ENCODE measurements at regions not wholly inside any gene's neighbourhood (a gene's known extent, or its start where the extent isn't known, plus 50 kb on each side); places are given as distances from the start of the nearest gene placed in this dataset.

DNA sequence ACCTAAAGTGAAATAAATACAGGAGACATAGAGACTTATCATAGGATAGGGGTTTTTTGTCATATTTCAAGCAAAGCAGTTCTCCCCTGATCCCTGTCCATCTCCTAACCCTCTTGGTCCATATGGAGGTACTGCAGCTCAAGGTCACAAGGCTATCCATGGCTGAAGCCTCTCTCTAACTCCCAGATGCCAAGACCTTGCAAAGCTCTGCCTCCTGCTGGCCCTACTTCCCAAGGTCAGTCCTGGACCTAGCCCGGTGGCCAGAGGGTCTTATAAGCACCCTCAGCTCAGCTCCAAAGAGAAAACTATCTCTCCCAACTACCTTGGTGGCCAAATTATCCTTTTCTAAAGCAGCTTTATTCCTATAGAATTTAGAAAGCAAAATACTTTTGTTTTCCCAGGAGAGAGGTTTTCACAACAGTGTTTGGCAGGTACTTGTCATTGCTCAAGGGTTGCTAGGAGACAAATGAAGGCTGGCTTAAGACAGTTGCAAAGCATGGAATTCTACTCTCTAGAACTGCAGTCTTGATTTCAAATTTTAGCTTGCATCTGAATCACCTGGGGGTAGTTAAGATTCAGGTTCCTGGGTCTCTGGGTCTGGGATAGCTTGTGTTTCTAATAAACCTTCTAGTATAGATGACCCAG, 121.5 kb downstream of the XCL2 start:
- intact Hi-C loops (cut with micrococcal nuclease), result loop anchor here (5.0 kb wide), 2 partner anchors 60 to 80 kb away; no protein-coding TSS in a partner anchor

DNA sequence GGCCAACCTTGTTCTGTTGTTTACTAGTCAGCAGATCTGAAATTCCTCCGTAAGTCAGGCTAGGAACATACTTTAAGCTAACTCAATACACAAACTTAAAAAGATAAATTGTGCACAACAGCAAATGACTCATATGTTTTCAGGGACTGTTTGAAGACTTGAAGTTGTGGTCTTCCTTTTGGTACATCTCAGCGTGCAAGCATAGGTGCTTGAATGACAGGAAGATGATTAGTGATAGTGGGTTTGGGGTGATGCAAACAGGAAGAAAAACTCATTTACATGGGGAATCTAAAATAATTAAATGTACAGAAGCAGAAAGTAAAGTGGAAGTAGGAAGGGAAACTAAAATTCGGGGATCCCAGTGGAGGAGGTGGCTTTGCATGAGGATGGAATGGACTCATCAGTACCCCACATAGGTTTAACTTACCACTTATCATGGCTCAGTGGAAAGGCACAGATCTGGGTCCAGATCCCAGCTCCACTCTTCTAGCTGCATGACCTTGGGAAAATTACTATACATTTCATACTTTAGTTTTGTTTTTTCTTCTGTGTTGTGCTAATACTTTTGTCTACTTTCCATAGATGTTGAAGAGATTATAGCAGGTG, 122.3 kb downstream of the XCL2 start:
- intact Hi-C loops (cut with micrococcal nuclease), result loop anchor here (1.0 to 5.0 kb wide), 3 partner anchors 12 to 79 kb away; no protein-coding TSS in a partner anchor

DNA sequence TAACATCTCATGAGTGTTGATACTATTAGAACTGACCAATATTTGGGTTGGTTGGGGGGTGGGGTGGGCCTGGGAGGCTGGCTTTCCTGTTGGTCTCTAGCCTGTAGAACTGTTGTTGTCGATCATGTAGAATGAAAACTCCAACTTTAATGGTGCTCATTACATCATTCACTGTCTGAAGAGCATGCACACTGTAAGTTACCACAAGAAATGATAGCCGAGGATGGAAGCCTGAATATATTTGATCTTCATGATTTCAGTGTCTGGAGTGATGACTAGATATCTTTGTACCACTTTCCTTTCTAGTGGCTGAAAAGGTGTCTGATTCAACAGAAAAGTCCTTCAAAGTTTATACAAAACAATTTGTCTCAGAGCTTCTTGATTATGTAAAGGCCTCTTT, 123.6 kb downstream of the XCL2 start:
- intact Hi-C loops (cut with micrococcal nuclease), result loop anchor here (5.0 kb wide), 2 partner anchors 58 to 78 kb away; no protein-coding TSS in a partner anchor

DNA sequence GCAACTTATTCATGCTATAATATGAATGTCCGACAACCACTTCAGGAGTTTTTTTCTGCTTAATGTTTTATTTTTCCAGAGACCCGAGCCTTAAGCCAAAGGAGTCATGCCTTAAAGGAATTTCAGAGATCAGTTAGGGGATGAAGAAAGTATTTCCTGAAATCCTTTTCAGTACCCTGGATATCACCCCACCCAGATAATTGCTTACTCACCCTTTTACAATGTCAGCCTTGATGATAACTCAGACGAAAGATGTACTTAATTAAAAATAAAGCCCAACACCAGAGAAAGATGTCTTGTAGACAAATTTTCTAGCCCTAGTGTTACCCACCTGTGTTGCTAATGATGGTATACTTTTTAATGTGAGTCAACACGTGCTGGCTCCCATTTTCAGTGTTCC, 124.1 kb downstream of the XCL2 start:
- intact Hi-C loops (cut with micrococcal nuclease), result loop anchor here (5.0 kb wide), 2 partner anchors 57 to 77 kb away; no protein-coding TSS in a partner anchor

DNA sequence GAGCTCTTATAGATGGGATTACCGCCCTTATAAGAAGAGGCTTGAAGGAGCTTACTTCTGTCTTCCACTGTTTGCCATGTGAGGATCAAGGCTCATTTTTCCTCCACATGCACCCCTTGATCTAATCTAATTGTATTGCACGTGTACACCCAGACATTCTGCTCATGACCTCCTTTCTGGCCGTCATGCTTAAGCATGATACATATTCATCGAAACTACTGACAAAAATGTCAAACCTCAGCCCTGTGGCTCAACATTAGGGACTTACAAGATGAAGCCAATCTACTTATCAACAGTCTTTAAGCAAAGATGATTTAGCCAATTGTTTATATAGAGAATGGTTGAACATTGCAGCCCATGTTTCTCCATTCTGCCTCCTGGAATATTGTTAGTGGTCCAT, 127.6 kb downstream of the XCL2 start:
- intact Hi-C loops (cut with micrococcal nuclease), result no loop called here

DNA sequence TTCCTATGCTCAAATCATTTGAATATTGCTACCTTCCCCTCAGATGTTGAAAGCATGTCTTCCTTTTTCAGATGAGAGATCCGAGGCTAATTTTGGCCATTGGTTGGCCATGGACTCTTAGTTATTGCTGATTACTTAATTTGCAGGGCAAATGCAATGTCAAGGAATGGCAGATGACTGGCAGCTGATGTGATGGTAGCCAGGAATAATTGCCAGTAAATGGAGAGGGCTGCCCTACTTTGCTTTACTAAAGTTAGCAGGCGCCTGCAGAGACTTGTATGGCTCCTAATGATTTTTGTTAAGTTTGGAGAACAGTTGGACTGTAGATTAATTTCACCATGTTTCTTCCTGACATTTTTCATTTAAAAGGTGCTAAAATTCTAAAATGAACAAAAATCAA, 128.9 kb downstream of the XCL2 start:
- intact Hi-C loops (cut with micrococcal nuclease), result no loop called here

DNA sequence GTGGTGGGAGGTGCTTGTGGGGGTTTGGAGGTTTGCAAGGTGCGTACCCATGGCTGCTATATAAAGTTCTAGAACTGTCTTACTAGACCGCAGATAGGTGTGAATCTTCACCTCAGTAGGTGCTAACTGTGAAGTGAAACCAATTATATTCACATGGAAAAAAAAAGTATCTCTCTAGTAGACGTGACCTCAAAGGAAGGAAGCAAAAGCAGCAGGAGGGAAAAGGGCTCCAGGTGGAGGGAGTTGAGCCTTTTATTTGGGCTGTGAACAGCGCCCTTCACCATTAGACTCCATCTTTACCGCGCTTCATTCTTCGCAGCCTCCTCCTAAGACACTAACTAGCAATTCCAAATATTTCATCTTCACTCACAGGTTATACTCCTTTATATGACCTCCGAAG, 129.8 kb downstream of the TBX19 start:
- intact Hi-C loops (cut with micrococcal nuclease), result no loop called here

DNA sequence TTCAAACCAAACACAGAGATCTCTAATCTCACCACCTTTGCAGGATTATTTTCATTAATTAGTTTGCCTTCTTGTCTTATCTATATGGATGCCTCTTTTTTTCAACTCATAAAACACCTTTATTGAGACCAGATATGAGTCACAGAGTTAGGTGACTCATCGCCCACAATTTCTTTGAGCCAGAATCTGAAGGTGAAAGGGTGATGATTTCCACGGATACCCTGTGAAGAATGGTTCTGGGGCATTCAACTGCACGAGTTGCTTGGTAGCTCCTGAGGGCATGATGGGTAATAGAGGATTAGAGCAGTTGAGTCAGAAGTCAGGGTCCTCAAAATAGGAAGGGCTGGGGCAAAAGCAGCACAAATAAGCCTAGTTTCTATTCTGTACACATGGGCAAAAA, 128.2 kb downstream of the TBX19 start:
- intact Hi-C loops (cut with micrococcal nuclease), result loop anchor here (1.0 to 10.0 kb wide), 15 partner anchors 10 to 1286 kb away; partner anchors contain the start of genes DCAF6, MPC2, NME7 and TIPRL

DNA sequence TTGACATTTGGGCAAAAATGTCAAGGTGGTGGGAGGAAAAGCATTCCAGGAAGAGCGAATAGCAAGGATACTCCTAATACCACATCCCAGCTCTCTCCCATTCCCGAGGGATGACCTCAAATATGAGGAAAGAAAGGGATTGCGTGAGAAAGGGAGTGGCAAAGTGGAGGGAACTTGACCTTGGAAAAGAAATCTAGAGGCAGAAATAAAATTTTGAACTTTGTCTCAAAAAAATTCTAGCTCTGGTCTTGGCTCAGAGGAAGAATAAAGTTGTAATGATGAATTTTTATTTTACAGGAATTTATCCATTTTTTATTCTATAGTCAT, 127.8 kb downstream of the TBX19 start:
- intact Hi-C loops (cut with micrococcal nuclease), result loop anchor here (1.0 to 10.0 kb wide), 12 partner anchors 9 to 1286 kb away; partner anchors contain the start of genes DCAF6, MPC2, NME7 and TIPRL

DNA sequence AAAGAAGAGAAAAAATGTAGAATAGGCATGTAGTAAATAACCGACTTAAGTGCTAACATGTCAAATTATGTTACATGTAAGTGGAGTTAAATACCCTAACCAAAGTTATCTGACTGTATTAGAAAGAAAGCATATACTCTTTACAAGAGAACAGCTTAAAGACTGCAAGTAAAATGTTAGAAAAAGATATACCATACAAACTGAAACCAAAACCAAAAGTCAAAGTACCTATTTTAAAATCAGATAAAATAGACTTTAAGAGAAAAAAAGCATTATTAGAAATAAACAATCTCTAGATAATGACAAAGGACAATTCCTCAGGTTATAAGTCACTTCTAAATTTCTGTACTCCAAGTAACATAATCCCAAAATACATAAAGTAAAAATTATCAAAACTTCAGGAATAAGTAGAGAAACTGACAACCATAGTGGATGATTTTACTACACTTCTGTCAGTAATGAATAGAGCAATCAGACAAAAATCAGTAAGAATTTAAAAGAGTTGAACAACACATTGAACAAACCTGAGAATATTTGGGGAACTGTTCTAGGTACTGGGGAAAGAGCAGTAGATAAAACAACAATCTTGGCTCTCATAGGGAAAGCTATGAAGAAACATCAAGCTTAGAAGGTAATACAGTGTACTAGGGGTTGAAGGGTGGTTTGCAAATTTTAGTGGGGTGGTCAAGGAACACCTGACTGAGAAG, 127.3 kb downstream of the TBX19 start:
- intact Hi-C loops (cut with micrococcal nuclease), result loop anchor here (1.0 to 10.0 kb wide), 12 partner anchors 9 to 1287 kb away; partner anchors contain the start of genes DCAF6, MPC2, NME7 and TIPRL

DNA sequence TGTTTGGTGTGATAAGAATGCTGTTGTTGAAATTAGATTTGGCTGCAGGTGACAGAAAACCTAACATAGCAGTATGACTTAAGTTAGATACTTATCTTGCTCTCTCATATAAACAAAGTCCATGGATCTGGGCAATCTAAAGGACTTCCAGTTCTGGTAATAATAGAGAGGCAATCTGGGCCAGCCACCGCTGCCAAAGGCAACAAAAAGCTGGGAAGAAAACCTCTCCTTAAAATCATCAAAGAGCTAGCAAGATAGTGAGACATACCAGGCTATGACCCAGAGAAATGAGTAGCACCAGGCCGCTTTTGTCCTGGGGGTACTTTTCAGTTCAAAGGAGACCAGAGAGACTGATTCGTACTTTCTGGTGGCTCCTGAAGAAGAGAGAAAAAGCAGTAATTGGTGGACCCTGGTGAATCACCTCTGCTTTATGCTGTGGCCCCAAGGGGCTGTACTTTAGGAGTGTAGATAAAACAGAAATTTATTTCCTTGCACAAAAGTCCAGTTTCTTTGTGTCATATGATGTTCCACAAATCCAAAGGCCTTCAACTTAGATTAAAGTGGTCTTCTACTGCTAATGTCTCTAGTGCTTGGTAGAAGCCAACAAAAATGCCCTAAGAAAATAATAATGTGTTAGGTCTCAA, 125.4 kb downstream of the TBX19 start:
- intact Hi-C loops (cut with micrococcal nuclease), result loop anchor here (5.0 to 10.0 kb wide), 3 partner anchors 469 to 1289 kb away; partner anchors contain the start of genes DCAF6 and MPC2

DNA sequence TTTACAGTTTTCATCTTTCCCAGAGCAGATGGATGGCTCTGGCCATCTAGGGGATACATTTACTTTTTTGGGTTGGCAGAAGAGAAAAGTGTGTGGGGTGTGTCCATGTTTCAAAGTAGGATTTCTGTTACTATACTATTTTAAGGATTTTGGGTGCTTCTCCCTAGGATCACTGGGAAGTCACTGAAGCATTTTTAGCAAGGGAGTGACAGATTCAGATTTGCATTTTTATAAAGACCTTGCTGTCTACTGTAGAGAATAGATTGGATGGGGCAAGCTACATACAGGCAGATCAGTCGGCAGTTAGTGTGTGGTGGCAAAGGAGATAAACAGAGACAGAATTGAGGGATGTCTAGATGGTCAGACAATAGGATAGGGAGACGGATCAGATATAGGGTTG, 122.5 kb downstream of the TBX19 start:
- intact Hi-C loops (cut with micrococcal nuclease), result loop anchor here (10.0 kb wide), 2 partner anchors 642 to 1292 kb away; no protein-coding TSS in a partner anchor

DNA sequence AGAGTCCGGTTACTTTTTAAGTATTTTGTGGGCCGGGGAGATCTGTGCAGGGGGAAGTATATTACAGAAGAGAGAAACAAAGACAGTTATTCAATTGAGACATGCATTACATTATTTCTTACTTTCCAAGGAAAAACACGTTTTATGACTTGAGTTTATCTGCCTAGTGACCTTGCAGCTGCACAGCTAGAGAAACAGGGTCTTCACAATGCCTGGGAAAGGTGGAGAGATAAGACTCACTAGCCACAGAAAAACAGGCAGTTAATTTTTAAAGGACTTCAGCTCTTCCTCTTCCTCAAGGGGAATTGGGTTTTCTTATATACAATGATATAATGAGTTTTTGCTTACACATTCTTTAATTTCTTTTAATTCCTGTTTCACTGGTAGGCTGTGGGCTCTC, 121.8 kb downstream of the TBX19 start:
- intact Hi-C loops (cut with micrococcal nuclease), result loop anchor here (10.0 kb wide), 2 partner anchors 642 to 1292 kb away; no protein-coding TSS in a partner anchor

DNA sequence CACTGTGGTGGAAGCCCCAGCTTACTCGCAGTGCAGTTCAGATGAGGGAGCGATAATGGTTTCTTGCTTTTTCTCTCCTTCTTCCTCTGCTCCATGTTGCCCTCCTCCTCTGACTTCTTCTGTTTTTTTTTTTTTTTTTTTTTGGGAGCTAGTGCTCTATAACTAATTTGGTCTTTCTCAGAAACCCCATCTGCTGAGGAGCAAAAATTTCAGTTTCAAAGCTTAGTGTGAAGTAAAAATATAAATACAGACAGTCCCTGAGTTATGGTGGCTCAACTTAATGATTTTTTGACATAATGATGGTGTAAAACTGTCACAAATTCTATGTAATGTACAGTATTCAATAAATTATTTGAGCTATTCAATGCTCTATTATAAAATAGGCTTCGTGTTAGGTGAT, 120.7 kb downstream of the TBX19 start:
- intact Hi-C loops (cut with micrococcal nuclease), result loop anchor here (10.0 kb wide), 2 partner anchors 643 to 1293 kb away; no protein-coding TSS in a partner anchor

DNA sequence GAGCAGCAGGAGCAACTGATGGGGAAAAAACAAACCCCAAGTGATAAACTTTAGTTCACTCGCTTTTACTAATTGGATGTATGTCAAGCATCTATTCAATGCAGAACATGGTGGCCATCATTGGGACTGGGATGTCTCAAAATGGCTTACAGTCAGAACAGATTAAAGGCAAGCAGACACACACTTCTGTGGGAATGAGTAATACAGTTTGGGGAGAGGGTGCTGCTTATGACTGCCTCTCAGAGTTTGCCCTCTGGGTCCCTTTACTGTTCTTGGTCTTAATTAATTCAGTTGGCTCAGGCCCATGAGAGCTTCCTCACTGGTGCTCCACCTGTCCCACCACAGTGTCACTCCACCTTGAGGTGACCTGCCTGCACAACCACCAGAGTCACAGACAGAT, 119.5 kb downstream of the TBX19 start:
- intact Hi-C loops (cut with micrococcal nuclease), result loop anchor here (10.0 kb wide), 2 partner anchors 645 to 1295 kb away; no protein-coding TSS in a partner anchor

DNA sequence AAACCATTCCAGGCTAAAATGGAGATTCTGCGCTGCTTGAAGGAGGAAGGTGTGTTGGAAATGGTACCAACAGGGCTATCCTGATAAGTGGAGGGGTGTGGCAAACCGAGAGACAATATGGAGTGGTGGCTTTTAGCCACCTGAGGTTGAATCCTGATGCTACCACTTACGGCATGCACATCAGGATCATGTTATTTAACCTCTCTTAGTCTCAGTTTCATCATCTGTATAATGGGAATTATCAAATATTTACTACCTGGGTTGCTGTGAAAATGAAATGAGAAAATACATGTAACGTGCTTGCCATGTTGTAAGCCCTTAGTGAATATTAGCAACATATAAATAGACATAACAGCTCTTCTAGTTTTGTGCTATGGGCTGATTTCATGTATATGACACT, 117.1 kb downstream of the TBX19 start:
- intact Hi-C loops (cut with micrococcal nuclease), result loop anchor here (2.0 kb wide), 1 partner anchor 35 kb away; no protein-coding TSS in a partner anchor

DNA sequence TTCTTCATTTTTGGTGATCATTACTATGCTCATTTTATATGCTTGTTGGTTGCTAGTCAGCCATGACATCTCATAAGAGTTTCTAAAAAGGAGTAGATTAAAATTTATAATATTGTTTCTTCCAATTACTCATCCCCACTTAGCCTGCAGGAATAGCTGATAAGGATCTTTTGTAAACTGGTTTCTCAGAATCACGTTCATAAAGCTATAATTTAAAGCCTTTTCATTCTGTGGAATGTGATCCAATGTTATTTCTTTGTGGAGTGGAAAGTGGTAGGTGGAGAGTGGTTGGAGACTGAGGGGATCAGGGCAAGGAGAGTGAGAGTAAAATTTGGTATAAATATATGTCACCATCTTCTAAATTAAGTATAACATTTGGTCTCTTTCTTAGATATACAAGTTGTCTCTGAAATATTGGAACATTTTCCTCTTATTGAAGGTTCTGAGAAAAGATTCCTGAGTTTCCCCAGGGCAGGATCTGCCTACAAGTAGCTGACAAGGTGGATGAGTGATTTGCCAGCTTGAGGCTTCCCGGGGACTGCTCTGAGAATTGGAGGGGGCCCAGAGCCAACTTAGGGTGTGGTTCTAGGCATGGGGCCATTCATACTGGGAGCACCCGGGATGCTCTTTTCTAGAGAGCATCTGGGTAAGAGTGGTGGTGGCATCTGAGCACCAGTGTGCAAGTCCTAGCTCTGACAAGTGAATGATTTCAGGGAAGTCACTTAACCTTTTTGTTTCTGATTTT, 116.4 kb downstream of the TBX19 start:
- intact Hi-C loops (cut with micrococcal nuclease), result no loop called here

DNA sequence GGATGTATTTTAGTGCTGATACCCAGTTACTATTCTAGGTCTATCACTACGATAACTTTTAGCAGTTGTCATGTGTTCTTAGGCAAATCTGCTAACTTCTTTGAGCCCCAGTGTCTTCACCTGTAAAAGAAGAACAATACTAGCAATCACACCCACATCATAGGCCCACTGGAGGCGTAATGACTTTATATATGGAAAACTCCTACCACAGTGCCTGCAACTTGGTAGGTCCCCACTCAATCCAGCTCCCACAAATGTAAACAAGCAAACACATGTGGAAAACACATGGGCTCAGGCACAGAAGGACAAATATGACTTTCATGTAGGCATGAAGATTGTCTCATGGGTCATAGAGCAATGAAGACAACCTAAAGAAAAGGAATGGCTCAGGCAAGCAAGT, 115.8 kb downstream of the TBX19 start:
- intact Hi-C loops (cut with micrococcal nuclease), result no loop called here

DNA sequence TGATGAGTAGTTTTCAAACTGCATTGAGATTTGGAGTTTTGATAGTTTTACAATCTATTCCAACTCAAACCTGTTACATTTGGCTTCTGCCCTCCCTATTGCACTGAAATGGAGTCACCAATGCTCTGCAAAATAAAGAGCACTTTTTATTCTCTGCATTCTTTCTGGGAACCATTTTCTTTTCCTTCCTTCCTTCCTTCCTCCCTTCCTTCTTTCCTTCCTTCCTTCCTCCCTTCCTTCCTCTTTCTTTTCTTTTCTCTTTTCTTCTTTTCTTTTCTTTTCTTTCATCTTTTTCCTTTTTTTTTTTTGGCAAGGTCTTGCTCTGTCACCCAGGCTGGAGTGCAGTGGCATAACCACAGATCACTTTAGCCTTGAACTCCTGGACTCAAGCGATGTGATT, 114.2 kb downstream of the TBX19 start:
- intact Hi-C loops (cut with micrococcal nuclease), result no loop called here

DNA sequence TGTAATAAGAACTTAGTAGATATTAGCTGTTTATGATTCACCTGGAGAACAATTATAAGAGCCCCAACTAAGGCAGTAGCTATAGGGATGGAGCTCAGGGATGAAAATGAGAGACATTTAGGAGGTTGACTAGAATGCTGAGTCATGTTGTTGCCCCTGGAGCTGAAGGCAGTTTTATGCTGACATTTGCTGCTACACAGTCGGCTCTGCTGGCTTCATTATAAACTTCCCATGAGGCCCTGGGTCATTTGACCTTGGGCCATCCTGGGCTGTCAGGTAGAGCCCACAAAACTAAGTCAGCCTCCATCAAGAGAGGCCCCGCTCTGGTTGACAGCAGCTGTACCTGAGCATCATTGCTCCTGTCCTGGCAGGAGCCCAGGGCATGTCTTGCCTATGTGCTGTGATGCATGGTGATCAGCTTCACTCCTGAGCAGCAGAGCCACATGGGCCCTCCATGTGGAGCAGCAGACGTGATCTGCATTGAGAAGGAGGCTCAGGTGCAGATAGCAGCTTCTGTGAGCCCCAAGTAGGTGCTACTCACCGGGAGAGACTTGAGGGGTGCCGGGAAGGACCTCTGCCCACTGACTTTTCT, 112.4 kb downstream of the TBX19 start:
- intact Hi-C loops (cut with micrococcal nuclease), result no loop called here

Measured in T-helper 1 cell treated with Interleukin-12 subunit alpha and Interleukin-12 subunit beta and Interleukin-4 antibody, amounts not matched to agents 30 ng/mL and 1 ng/mL, for 36 hours (primary cell).